Spleen (tissue), 7 donors: ENCODE measurements at regions not wholly inside any gene's neighbourhood (a gene's known extent, or its start where the extent isn't known, plus 50 kb on each side); places are given as distances from the start of the nearest gene placed in this dataset.

Source experiments
- POLR2A ChIP-seq, 3 donors: fragments of 450-650 bp; IDR thresholded peaks; one replicate each; pipeline ENCODE4 v1.5.1; 2017; ENCODE audit warnings: antibody characterized with exemption in 3 of 3, mild to moderate bottlenecking in 1 of 3
- POLR2AphosphoS5 ChIP-seq, 3 donors: sonication (generic); formaldehyde crosslinking; IDR thresholded peaks; one replicate each; pipeline ENCODE4 v1.5.1; 2017; ENCODE audit warnings: antibody characterized with exemption in 3 of 3
- TF ChIP-seq, protein P1 (sequence below), 11 experiments: fragments of 200-600 bp in 7 of 11; fragments of 450-650 bp in 4 of 11; sonication (generic) in 4 of 11; IDR thresholded peaks in 8 of 11; conservative IDR thresholded peaks in 3 of 11; 1 replicate in 7 of 11; 2 replicates in 4 of 11; pipeline versions ENCODE4 v1.4.0 to v1.8.0; 2016 to 2021; ENCODE audit warnings: antibody characterized with exemption in 11 of 11, inconsistent platforms in 4 of 11, mild to moderate bottlenecking in 1 of 11
- donor health status: DM: no; HTN: no; CAD: no; lungs with moderate emphysema.
- donor health status: DM: no; HTN: no; CAD: no.
- donor health status: DM: no; HTN: no; CAD: no.

DNA sequence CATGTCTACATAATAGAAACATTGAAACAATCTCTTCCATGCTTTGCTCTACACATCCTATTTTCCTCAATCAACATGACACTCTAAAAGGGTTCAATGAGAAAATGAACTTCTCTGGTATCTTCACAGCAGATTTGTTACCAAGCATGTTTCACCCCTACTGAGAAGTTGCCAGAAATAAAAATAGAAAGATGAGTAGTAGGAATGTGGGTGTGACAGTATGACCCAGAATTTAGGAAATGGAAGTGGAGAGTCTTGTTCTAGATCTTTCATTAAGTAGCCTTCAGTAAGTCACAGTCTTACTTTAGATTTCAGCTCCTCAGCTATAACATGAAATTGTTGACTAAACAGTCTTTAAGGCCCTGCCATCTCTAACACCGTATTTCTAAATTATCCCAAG lies 581.8 kb downstream of the EFNA5 start:
- TF ChIP-seq, protein P1, sequence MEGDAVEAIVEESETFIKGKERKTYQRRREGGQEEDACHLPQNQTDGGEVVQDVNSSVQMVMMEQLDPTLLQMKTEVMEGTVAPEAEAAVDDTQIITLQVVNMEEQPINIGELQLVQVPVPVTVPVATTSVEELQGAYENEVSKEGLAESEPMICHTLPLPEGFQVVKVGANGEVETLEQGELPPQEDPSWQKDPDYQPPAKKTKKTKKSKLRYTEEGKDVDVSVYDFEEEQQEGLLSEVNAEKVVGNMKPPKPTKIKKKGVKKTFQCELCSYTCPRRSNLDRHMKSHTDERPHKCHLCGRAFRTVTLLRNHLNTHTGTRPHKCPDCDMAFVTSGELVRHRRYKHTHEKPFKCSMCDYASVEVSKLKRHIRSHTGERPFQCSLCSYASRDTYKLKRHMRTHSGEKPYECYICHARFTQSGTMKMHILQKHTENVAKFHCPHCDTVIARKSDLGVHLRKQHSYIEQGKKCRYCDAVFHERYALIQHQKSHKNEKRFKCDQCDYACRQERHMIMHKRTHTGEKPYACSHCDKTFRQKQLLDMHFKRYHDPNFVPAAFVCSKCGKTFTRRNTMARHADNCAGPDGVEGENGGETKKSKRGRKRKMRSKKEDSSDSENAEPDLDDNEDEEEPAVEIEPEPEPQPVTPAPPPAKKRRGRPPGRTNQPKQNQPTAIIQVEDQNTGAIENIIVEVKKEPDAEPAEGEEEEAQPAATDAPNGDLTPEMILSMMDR (IDR thresholded peaks at IDR 0.05 in 8 of 11, conservative IDR thresholded peaks at IDR 0.05 in 3 of 11): no peak
- TF ChIP-seq POLR2A (IDR thresholded peaks at IDR 0.05) (no peak), POLR2AphosphoS5 (IDR thresholded peaks at IDR 0.05) (no peak)
